GM12878 (cell line): ENCODE measurements at regions not wholly inside any gene's neighbourhood (a gene's known extent, or its start where the extent isn't known, plus 50 kb on each side); places are given as distances from the start of the nearest gene placed in this dataset.

ENCODE experiments used
- ATAC-seq: fragments of 200-7000 bp; cut with Tn5 transposase; 3 replicates; pipeline ENCODE4 v1.9.1; 2020; ENCODE audit warnings: mild to moderate bottlenecking, moderate library complexity
- BruUV-seq: library from RNA; stranded (reverse); fragments of 400-500 nt; replicated peaks from 2 replicates; lab custom pipeline; 2021; lab: Mats Ljungman, UMichigan
- CTCF ChIA-PET: fragments of 300-600 bp; sonication (Branson Sonifier 250); formaldehyde crosslinking; extraction: SDS; loops from one replicate; lab custom pipeline; 2021; ENCODE audit warnings: inconsistent platforms; lab: Yijun Ruan, JAX
- POLR2A ChIA-PET: fragments of 350-600 bp; formaldehyde crosslinking; extraction: SDS; loops from one replicate; lab custom pipeline; 2021; ENCODE audit warnings: inconsistent platforms; lab: Charles Lee
- RAD21 ChIA-PET: fragments of 300-600 bp; sonication (Branson Sonifier 250); formaldehyde crosslinking; loops from one replicate; lab custom pipeline; 2023; ENCODE audit warnings: antibody characterized with exemption; ENCODE audit not compliant: unreplicated experiment; lab: Charles Lee
- SMC1A ChIA-PET: fragments of 300-600 bp; sonication (Branson Sonifier 250); formaldehyde crosslinking; loops from one replicate; lab custom pipeline; 2023; ENCODE audit not compliant: unreplicated experiment, uncharacterized antibody; lab: Charles Lee
- DNase-seq: peaks from one replicate; pipeline ENCODE4 v3.0.0-alpha.2; 2011; ENCODE audit warnings: low read depth, low spot score
- FAIRE-seq: peaks from 3 replicates; lab custom pipeline; 2011; peaks lifted over from hg19 to GRCh38; lab: Jason Lieb, UNC
- H2AFZ ChIP-seq: 2 replicates; pipeline ENCODE4 v1.6.0; 2011; ENCODE audit warnings: low read depth, low read length, control low read depth; ENCODE audit not compliant: control insufficient read depth
- H3K27ac ChIP-seq: 2 replicates; pipeline ENCODE4 v1.5.1; 2011; ENCODE audit warnings: control low read depth; ENCODE audit not compliant: control insufficient read depth, insufficient read depth
- H3K27me3 ChIP-seq, 2 experiments: replicated peaks in 1 of 2; 2 replicates each; pipeline versions ENCODE4 v1.6.0 to v1.6.1; 2011; ENCODE audit warnings: low read length in 1 of 2; ENCODE audit not compliant: control insufficient read depth in 2 of 2, insufficient read depth in 2 of 2
- H3K36me3 ChIP-seq, 2 experiments: 2 replicates each; pipeline ENCODE4 v1.5.1; 2011; ENCODE audit warnings: low read length in 1 of 2; ENCODE audit not compliant: control insufficient read depth in 2 of 2, insufficient read depth in 2 of 2
- H3K4me1 ChIP-seq: 2 replicates; pipeline ENCODE4 v1.6.1; 2011; ENCODE audit warnings: mild to moderate bottlenecking, low read length, moderate library complexity, mixed read lengths; ENCODE audit not compliant: control insufficient read depth, insufficient read depth
- H3K4me2 ChIP-seq: 2 replicates; pipeline ENCODE4 v1.6.0; 2011; ENCODE audit warnings: control low read depth; ENCODE audit not compliant: control insufficient read depth, insufficient read depth
- H3K4me3 ChIP-seq: fragments of 200-600 bp; sonication (generic); 2 replicates; pipeline ENCODE4 v1.5.1; 2016
- H3K79me2 ChIP-seq: 2 replicates; pipeline ENCODE4 v1.6.0; 2011; ENCODE audit warnings: low read length; ENCODE audit not compliant: control insufficient read depth, insufficient read depth
- H3K9ac ChIP-seq: 2 replicates; pipeline ENCODE4 v1.8.0; 2011; ENCODE audit warnings: low read length, control low read depth, mixed read lengths; ENCODE audit not compliant: control insufficient read depth, insufficient read depth
- H3K9me3 ChIP-seq: replicated peaks from 3 replicates; pipeline ENCODE4 v1.5.1; 2011; ENCODE audit warnings: mild to moderate bottlenecking, low read length; ENCODE audit not compliant: control insufficient read depth, insufficient read depth
- H4K20me1 ChIP-seq: 2 replicates; pipeline ENCODE4 v1.6.0; 2011; ENCODE audit not compliant: control insufficient read depth, insufficient read depth
- ESRRA ChIP-seq: IDR thresholded peaks from 2 replicates; pipeline ENCODE4 v1.6.1; 2012; ENCODE audit warnings: mild to moderate bottlenecking, low read length, improper control_type of control experiment
- HDGF ChIP-seq: fragments of 450-650 bp; IDR thresholded peaks from 2 replicates; pipeline ENCODE4 v1.6.1; 2016; ENCODE audit warnings: antibody characterized with exemption
- PML ChIP-seq: IDR thresholded peaks from 2 replicates; pipeline ENCODE4 v1.6.1; 2012; ENCODE audit warnings: low read length, inconsistent platforms
- POLR2A ChIP-seq: IDR thresholded peaks from 2 replicates; pipeline ENCODE4 v1.6.1; 2011; ENCODE audit warnings: low read depth, mild to moderate bottlenecking, low read length
- POU2F2 ChIP-seq: IDR thresholded peaks from 3 replicates; pipeline ENCODE4 v1.6.1; 2011; ENCODE audit warnings: low read depth, mild to moderate bottlenecking, low read length, borderline replicate concordance
- SUZ12 ChIP-seq: fragments of 200-600 bp; sonication (generic); IDR thresholded peaks from one replicate; pipeline ENCODE4 v1.6.1; 2018; ENCODE audit warnings: antibody characterized with exemption, mild to moderate bottlenecking; ENCODE audit not compliant: unreplicated experiment
- YBX1 ChIP-seq: fragments of 450-650 bp; IDR thresholded peaks from 2 replicates; pipeline ENCODE4 v1.6.1; 2016; ENCODE audit warnings: antibody characterized with exemption
- WGBS: methylation state at CpG from one replicate; pipeline ENCODE4 v1.1.6; 2016; ENCODE audit warnings: low lambda C conversion rate; ENCODE audit not compliant: insufficient replicate concordance, insufficient coverage; ENCODE audit errors: missing lambda C conversion rate; 5-methylcytosine and 5-hydroxymethylcytosine counted together
- in situ Hi-C: fragments of 300-500 bp; cut with MboI; formaldehyde crosslinking; loops from 9 replicates; pipeline ENCODE4 v1.14.3; 2018; ENCODE audit warnings: mixed read lengths
- intact Hi-C: fragments of 100-400 bp; cut with micrococcal nuclease; formaldehyde crosslinking; loops from one replicate; pipeline ENCODE4 v1.14.2; 2022; ENCODE audit not compliant: unreplicated experiment
- TF ChIP-seq, protein P1 (sequence below): fragments of 450-650 bp; formaldehyde crosslinking; IDR thresholded peaks from 2 replicates; pipeline ENCODE4 v1.5.0; 2022; ENCODE audit warnings: mild to moderate bottlenecking, missing genetic modification characterization
- TF ChIP-seq, protein P2 (sequence below): IDR thresholded peaks from 2 replicates; pipeline ENCODE4 v1.6.1; 2012; ENCODE audit warnings: improper control_type of control experiment, low read depth, low read length; ENCODE audit not compliant: insufficient replicate concordance

GRCh38 chr21:25371841-25372425, 235.3 kb downstream of the MRPL39 start:
- Histone ChIP-seq H3K4me2 (no peak overlapping the region), H4K20me1 (no peaks in the 10 kb centered on the region), H3K36me3 (no peaks in the 10 kb centered on the region), H3K27ac (no peak overlapping the region), H3K9me3 (no peaks in the 10 kb centered on the region), H2AFZ (no peak overlapping the region), H3K27me3 (no peaks in the 10 kb centered on the region), H3K79me2 (no peaks in the 10 kb centered on the region), H3K4me3 (no peak overlapping the region), H3K9ac (no peak overlapping the region), H3K4me1 (no peaks in the 10 kb centered on the region)
- TF ChIP-seq POLR2A: no peak
- TF ChIP-seq HDGF: no peak
- no peak for TF ChIP-seq PML
- TF ChIP-seq, protein P1, sequence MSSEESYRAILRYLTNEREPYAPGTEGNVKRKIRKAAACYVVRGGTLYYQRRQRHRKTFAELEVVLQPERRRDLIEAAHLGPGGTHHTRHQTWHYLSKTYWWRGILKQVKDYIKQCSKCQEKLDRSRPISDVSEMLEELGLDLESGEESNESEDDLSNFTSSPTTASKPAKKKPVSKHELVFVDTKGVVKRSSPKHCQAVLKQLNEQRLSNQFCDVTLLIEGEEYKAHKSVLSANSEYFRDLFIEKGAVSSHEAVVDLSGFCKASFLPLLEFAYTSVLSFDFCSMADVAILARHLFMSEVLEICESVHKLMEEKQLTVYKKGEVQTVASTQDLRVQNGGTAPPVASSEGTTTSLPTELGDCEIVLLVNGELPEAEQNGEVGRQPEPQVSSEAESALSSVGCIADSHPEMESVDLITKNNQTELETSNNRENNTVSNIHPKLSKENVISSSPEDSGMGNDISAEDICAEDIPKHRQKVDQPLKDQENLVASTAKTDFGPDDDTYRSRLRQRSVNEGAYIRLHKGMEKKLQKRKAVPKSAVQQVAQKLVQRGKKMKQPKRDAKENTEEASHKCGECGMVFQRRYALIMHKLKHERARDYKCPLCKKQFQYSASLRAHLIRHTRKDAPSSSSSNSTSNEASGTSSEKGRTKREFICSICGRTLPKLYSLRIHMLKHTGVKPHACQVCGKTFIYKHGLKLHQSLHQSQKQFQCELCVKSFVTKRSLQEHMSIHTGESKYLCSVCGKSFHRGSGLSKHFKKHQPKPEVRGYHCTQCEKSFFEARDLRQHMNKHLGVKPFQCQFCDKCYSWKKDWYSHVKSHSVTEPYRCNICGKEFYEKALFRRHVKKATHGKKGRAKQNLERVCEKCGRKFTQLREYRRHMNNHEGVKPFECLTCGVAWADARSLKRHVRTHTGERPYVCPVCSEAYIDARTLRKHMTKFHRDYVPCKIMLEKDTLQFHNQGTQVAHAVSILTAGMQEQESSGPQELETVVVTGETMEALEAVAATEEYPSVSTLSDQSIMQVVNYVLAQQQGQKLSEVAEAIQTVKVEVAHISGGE (CRISPR knock-in tag): no peak
- no peak for TF ChIP-seq ESRRA
- TF ChIP-seq, protein P2, sequence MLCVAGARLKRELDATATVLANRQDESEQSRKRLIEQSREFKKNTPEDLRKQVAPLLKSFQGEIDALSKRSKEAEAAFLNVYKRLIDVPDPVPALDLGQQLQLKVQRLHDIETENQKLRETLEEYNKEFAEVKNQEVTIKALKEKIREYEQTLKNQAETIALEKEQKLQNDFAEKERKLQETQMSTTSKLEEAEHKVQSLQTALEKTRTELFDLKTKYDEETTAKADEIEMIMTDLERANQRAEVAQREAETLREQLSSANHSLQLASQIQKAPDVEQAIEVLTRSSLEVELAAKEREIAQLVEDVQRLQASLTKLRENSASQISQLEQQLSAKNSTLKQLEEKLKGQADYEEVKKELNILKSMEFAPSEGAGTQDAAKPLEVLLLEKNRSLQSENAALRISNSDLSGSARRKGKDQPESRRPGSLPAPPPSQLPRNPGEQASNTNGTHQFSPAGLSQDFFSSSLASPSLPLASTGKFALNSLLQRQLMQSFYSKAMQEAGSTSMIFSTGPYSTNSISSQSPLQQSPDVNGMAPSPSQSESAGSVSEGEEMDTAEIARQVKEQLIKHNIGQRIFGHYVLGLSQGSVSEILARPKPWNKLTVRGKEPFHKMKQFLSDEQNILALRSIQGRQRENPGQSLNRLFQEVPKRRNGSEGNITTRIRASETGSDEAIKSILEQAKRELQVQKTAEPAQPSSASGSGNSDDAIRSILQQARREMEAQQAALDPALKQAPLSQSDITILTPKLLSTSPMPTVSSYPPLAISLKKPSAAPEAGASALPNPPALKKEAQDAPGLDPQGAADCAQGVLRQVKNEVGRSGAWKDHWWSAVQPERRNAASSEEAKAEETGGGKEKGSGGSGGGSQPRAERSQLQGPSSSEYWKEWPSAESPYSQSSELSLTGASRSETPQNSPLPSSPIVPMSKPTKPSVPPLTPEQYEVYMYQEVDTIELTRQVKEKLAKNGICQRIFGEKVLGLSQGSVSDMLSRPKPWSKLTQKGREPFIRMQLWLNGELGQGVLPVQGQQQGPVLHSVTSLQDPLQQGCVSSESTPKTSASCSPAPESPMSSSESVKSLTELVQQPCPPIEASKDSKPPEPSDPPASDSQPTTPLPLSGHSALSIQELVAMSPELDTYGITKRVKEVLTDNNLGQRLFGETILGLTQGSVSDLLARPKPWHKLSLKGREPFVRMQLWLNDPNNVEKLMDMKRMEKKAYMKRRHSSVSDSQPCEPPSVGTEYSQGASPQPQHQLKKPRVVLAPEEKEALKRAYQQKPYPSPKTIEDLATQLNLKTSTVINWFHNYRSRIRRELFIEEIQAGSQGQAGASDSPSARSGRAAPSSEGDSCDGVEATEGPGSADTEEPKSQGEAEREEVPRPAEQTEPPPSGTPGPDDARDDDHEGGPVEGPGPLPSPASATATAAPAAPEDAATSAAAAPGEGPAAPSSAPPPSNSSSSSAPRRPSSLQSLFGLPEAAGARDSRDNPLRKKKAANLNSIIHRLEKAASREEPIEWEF: no peak
- TF ChIP-seq POU2F2: no peak
- TF ChIP-seq SUZ12: no peak
- TF ChIP-seq YBX1: no peak
- CTCF ChIA-PET: no interaction called here
- ATAC-seq: no peak
- RAD21 ChIA-PET: interaction anchor here (1.4 kb wide), 1 partner anchor 13 kb away, joined by 4 read pairs; no protein-coding TSS in a partner anchor
- no peak for FAIRE-seq
- BruUV-seq: no TSS peak
- DNase-seq: no peak
- SMC1A ChIA-PET: interaction anchor here (1.2 kb wide), 2 partner anchors 14 to 20 kb away, joined by 4 read pairs; no protein-coding TSS in a partner anchor
- POLR2A ChIA-PET: interaction anchor here (0.9 kb wide), 1 partner anchor 11 kb away, joined by 3 read pairs; no protein-coding TSS in a partner anchor
- intact Hi-C loops (no loop called here), in situ Hi-C loops (no loop called here)
- 66% methylated on average over 5 of the region's 5 CpGs for WGBS
